ENCODE measurements at regions not wholly inside any gene's neighbourhood (a gene's known extent, or its start where the extent isn't known, plus 50 kb on each side); places are given as distances from the start of the nearest gene placed in this dataset.
A peak's percentile ranks its signal among the peaks of the same experiment; 100 is the strongest.

GRCh38 chr22:48135592-48135991 is 1373.1 kb downstream of the TBC1D22A start:
- CTCF ChIA-PET: no interaction called here
- Mint-ChIP-seq H3K4me3 (no peak overlapping the region), H3K36me3 (no peaks in the 10 kb centered on the region), H3K4me1 (peaks cover 12 to 16% (median 12%) of the 10 kb centered on the region in 3 donors), H3K9me3 (peaks cover 0 to 2% (median 0%) of the 10 kb centered on the region in 5 donors), H3K27me3 (peaks cover 2 to 9% of the 10 kb centered on the region in 2 donors), H3K27ac (peak overlapping the region in 1 of 8 donors; percentile 29)
- Histone ChIP-seq H3K27me3 (ENCODE audit: insufficient read depth, low read length, poor library complexity, severe bottlenecking) (no peaks in the 10 kb centered on the region), H3K4me1 (ENCODE audit: insufficient read depth, low read length) (no peaks in the 10 kb centered on the region), H3K27ac (ENCODE audit: low read depth, low read length) (no peak overlapping the region), H3K4me3 (ENCODE audit: low read length) (no peak overlapping the region), H3K36me3 (ENCODE audit: insufficient read depth, low read length) (no peaks in the 10 kb centered on the region), H3K9me3 (ENCODE audit: low read length) (no peaks in the 10 kb centered on the region)
- POLR2A ChIA-PET: no interaction called here
- no peak for DNase-seq

- Mint-ChIP-seq H3K27ac (no peak overlapping the region), H3K4me3 (no peak overlapping the region), H3K27me3 (peaks cover 7 to 20% of the 10 kb centered on the region in 2 donors), H3K4me1 (no peaks in the 10 kb centered on the region), H3K36me3 (peaks cover 0 to 5% (median 0%) of the 10 kb centered on the region in 3 donors), H3K9me3 (peaks cover 0 to 4% (median 0%) of the 10 kb centered on the region in 5 donors)
- Histone ChIP-seq H3K36me3 (ENCODE audit: insufficient read depth, low read length) (no peaks in the 10 kb centered on the region), H3K27me3 (ENCODE audit: insufficient read depth, low read length, poor library complexity, severe bottlenecking) (no peaks in the 10 kb centered on the region), H3K27ac (ENCODE audit: low read depth, low read length) (no peak overlapping the region), H3K4me1 (ENCODE audit: insufficient read depth, low read length) (no peaks in the 10 kb centered on the region), H3K4me3 (ENCODE audit: low read length) (no peak overlapping the region), H3K9me3 (ENCODE audit: low read length) (no peaks in the 10 kb centered on the region)
- no peak for DNase-seq
- POLR2A ChIA-PET: no interaction called here
- CTCF ChIA-PET: no interaction called here
Observed at GRCh38 chr22:48125416-48125815, 1363.0 kb downstream of the TBC1D22A start.

GRCh38 chr22:48121984-48122383 is 1359.5 kb downstream of the TBC1D22A start:
- Mint-ChIP-seq H3K4me3 (no peak overlapping the region), H3K4me1 (no peaks in the 10 kb centered on the region), H3K9me3 (peaks cover 0 to 4% (median 0%) of the 10 kb centered on the region in 5 donors), H3K36me3 (peaks cover 0 to 5% (median 1%) of the 10 kb centered on the region in 3 donors), H3K27ac (no peak overlapping the region), H3K27me3 (peaks cover 9 to 30% of the 10 kb centered on the region in 2 donors)
- POLR2A ChIA-PET: no interaction called here
- CTCF ChIA-PET: no interaction called here
- H3K4me1 ChIP-seq (ENCODE audit: insufficient read depth, low read length): no peaks in the 10 kb centered on the region
- H3K9me3 ChIP-seq (ENCODE audit: low read length): no peaks in the 10 kb centered on the region
- DNase-seq: no peak
- no peak overlapping the region for H3K4me3 ChIP-seq (ENCODE audit: low read length)
- no peaks in the 10 kb centered on the region for H3K27me3 ChIP-seq (ENCODE audit: insufficient read depth, low read length, poor library complexity, severe bottlenecking)
- no peak overlapping the region for H3K27ac ChIP-seq (ENCODE audit: low read depth, low read length)
- H3K36me3 ChIP-seq (ENCODE audit: insufficient read depth, low read length): no peaks in the 10 kb centered on the region

GRCh38 chr22:48118654-48119053 is 1356.2 kb downstream of the TBC1D22A start:
- H3K4me3 ChIP-seq (ENCODE audit: low read length): no peak overlapping the region
- peaks cover 9 to 22% of the 10 kb centered on the region in 2 donors for H3K27me3 Mint-ChIP-seq
- H3K4me1 Mint-ChIP-seq: no peaks in the 10 kb centered on the region
- no peak overlapping the region for H3K27ac Mint-ChIP-seq
- ChIA-PET CTCF (no interaction called here), POLR2A (no interaction called here)
- H3K36me3 ChIP-seq (ENCODE audit: insufficient read depth, low read length): no peaks in the 10 kb centered on the region
- peaks cover 0 to 5% (median 1%) of the 10 kb centered on the region in 3 donors for H3K36me3 Mint-ChIP-seq
- H3K4me1 ChIP-seq (ENCODE audit: insufficient read depth, low read length): no peaks in the 10 kb centered on the region
- H3K9me3 ChIP-seq (ENCODE audit: low read length): no peaks in the 10 kb centered on the region
- H3K27ac ChIP-seq (ENCODE audit: low read depth, low read length): no peak overlapping the region
- no peak for DNase-seq
- peaks cover 0 to 4% (median 3%) of the 10 kb centered on the region in 5 donors for H3K9me3 Mint-ChIP-seq
- H3K27me3 ChIP-seq (ENCODE audit: insufficient read depth, low read length, poor library complexity, severe bottlenecking): no peaks in the 10 kb centered on the region
- no peak overlapping the region for H3K4me3 Mint-ChIP-seq

GRCh38 chr22:48116871-48117270 is 1354.4 kb downstream of the TBC1D22A start:
- no peak overlapping the region for H3K27ac Mint-ChIP-seq
- H3K9me3 ChIP-seq (ENCODE audit: low read length): no peaks in the 10 kb centered on the region
- no peak overlapping the region for H3K4me3 ChIP-seq (ENCODE audit: low read length)
- H3K27ac ChIP-seq (ENCODE audit: low read depth, low read length): no peak overlapping the region
- no peaks in the 10 kb centered on the region for H3K36me3 ChIP-seq (ENCODE audit: insufficient read depth, low read length)
- no peak overlapping the region for H3K4me3 Mint-ChIP-seq
- H3K27me3 Mint-ChIP-seq: peaks cover 7 to 17% of the 10 kb centered on the region in 2 donors
- no peak for DNase-seq
- H3K9me3 Mint-ChIP-seq: peaks cover 0 to 3% (median 0%) of the 10 kb centered on the region in 5 donors
- ChIA-PET CTCF (no interaction called here), POLR2A (no interaction called here)
- no peaks in the 10 kb centered on the region for H3K27me3 ChIP-seq (ENCODE audit: insufficient read depth, low read length, poor library complexity, severe bottlenecking)
- no peaks in the 10 kb centered on the region for H3K4me1 ChIP-seq (ENCODE audit: insufficient read depth, low read length)
- H3K36me3 Mint-ChIP-seq: peaks cover 0 to 1% (median 0%) of the 10 kb centered on the region in 3 donors
- H3K4me1 Mint-ChIP-seq: peaks cover 0 to 4% (median 1%) of the 10 kb centered on the region in 3 donors

- Mint-ChIP-seq H3K36me3 (peaks cover 0 to 13% (median 3%) of the 10 kb centered on the region in 3 donors), H3K27me3 (no peaks in the 10 kb centered on the region), H3K9me3 (peaks cover 4 to 10% (median 8%) of the 10 kb centered on the region in 5 donors), H3K4me3 (no peak overlapping the region), H3K27ac (no peak overlapping the region), H3K4me1 (peaks cover 0 to 4% (median 1%) of the 10 kb centered on the region in 3 donors)
- DNase-seq: no peak
- Histone ChIP-seq H3K9me3 (ENCODE audit: low read length) (no peaks in the 10 kb centered on the region), H3K36me3 (ENCODE audit: insufficient read depth, low read length) (no peaks in the 10 kb centered on the region), H3K27me3 (ENCODE audit: insufficient read depth, low read length, poor library complexity, severe bottlenecking) (no peaks in the 10 kb centered on the region), H3K27ac (ENCODE audit: low read depth, low read length) (no peak overlapping the region), H3K4me3 (ENCODE audit: low read length) (no peak overlapping the region), H3K4me1 (ENCODE audit: insufficient read depth, low read length) (no peaks in the 10 kb centered on the region)
- POLR2A ChIA-PET: no interaction called here
- CTCF ChIA-PET: no interaction called here
Observed at GRCh38 chr22:48112687-48113521, 1350.5 kb downstream of the TBC1D22A start.

- Histone ChIP-seq H3K4me3 (ENCODE audit: low read length) (no peak overlapping the region), H3K36me3 (ENCODE audit: insufficient read depth, low read length) (no peaks in the 10 kb centered on the region), H3K9me3 (ENCODE audit: low read length) (no peaks in the 10 kb centered on the region), H3K27ac (ENCODE audit: low read depth, low read length) (no peak overlapping the region), H3K4me1 (ENCODE audit: insufficient read depth, low read length) (no peaks in the 10 kb centered on the region), H3K27me3 (ENCODE audit: insufficient read depth, low read length, poor library complexity, severe bottlenecking) (no peaks in the 10 kb centered on the region)
- Mint-ChIP-seq H3K4me3 (no peak overlapping the region), H3K27me3 (peaks cover 0 to 10% of the 10 kb centered on the region in 2 donors), H3K36me3 (peaks cover 0 to 17% (median 3%) of the 10 kb centered on the region in 3 donors), H3K9me3 (peaks cover 4 to 12% (median 9%) of the 10 kb centered on the region in 5 donors), H3K27ac (no peak overlapping the region), H3K4me1 (no peaks in the 10 kb centered on the region)
- CTCF ChIA-PET: no interaction called here
- POLR2A ChIA-PET: no interaction called here
- no peak for DNase-seq
Observed at GRCh38 chr22:48106715-48107259, 1344.3 kb downstream of the TBC1D22A start.

- POLR2A ChIA-PET: no interaction called here
- Histone ChIP-seq H3K27ac (ENCODE audit: low read depth, low read length) (no peak overlapping the region), H3K4me3 (ENCODE audit: low read length) (no peak overlapping the region), H3K4me1 (ENCODE audit: insufficient read depth, low read length) (no peaks in the 10 kb centered on the region), H3K36me3 (ENCODE audit: insufficient read depth, low read length) (no peaks in the 10 kb centered on the region), H3K27me3 (ENCODE audit: insufficient read depth, low read length, poor library complexity, severe bottlenecking) (no peaks in the 10 kb centered on the region), H3K9me3 (ENCODE audit: low read length) (no peaks in the 10 kb centered on the region)
- peaks cover 2 to 3% (median 3%) of the 10 kb centered on the region in 3 donors for H3K4me1 Mint-ChIP-seq
- no peak for DNase-seq
- CTCF ChIA-PET: interaction anchor here (1.0 kb wide), 1 partner anchor 12 kb away, joined by 3 read pairs; no protein-coding TSS in a partner anchor
- peaks cover 0 to 17% (median 3%) of the 10 kb centered on the region in 3 donors for H3K36me3 Mint-ChIP-seq
- no peak overlapping the region for H3K27ac Mint-ChIP-seq
- peaks cover 4 to 12% (median 9%) of the 10 kb centered on the region in 5 donors for H3K9me3 Mint-ChIP-seq
- H3K27me3 Mint-ChIP-seq: peaks cover 0 to 10% of the 10 kb centered on the region in 2 donors
- H3K4me3 Mint-ChIP-seq: no peak overlapping the region
Observed at GRCh38 chr22:48106215-48106614, 1343.8 kb downstream of the TBC1D22A start.

Measured in CD8-positive, alpha-beta memory T cell (primary cell).